T-helper 2 cell treated with Interferon-gamma antibody and Interleukin-4, amounts not matched to agents 5 μg/mL and 100 μg/mL, for 36 hours (primary cell): ENCODE measurements at regions not wholly inside any gene's neighbourhood (a gene's known extent, or its start where the extent isn't known, plus 50 kb on each side); places are given as distances from the start of the nearest gene placed in this dataset.
A peak's percentile ranks its signal among the peaks of the same experiment; 100 is the strongest.

ENCODE experiments used
- DNase-seq: peaks from one replicate; pipeline ENCODE4 v3.0.0; 2021; ENCODE audit warnings: low spot score
- H3K27ac Mint-ChIP-seq: one replicate; pipeline ENCODE4 v1.8.0; 2021; ENCODE audit warnings: mild to moderate bottlenecking, mixed read lengths
- H3K27me3 Mint-ChIP-seq: one replicate; pipeline ENCODE4 v1.8.0; 2021; ENCODE audit warnings: low read depth, mixed read lengths
- H3K36me3 Mint-ChIP-seq: one replicate; pipeline ENCODE4 v1.8.0; 2021; ENCODE audit warnings: low read depth, mixed read lengths
- H3K4me1 Mint-ChIP-seq: one replicate; pipeline ENCODE4 v1.8.0; 2021; ENCODE audit warnings: low read depth, mixed read lengths
- H3K4me3 Mint-ChIP-seq: one replicate; pipeline ENCODE4 v1.8.0; 2022; ENCODE audit warnings: mild to moderate bottlenecking, moderate library complexity, mixed read lengths
- H3K9me3 Mint-ChIP-seq: one replicate; pipeline ENCODE4 v1.8.0; 2021; ENCODE audit warnings: mixed read lengths

GRCh38 chr7:45984386-45985295 is 63.6 kb upstream of the IGFBP3 start:
- Mint-ChIP-seq H3K36me3 (no peaks in the 10 kb centered on the region), H3K4me1 (no peaks in the 10 kb centered on the region), H3K27me3 (no peaks in the 10 kb centered on the region), H3K27ac (no peak overlapping the region), H3K9me3 (no peaks in the 10 kb centered on the region), H3K4me3 (no peak overlapping the region)
- no peak for DNase-seq

- Mint-ChIP-seq H3K4me1 (no peaks in the 10 kb centered on the region), H3K36me3 (no peaks in the 10 kb centered on the region), H3K27me3 (no peaks in the 10 kb centered on the region), H3K27ac (no peak overlapping the region), H3K9me3 (no peaks in the 10 kb centered on the region), H3K4me3 (no peak overlapping the region)
- DNase-seq: no peak
Observed at GRCh38 chr7:45983720-45984255, 62.7 kb upstream of the IGFBP3 start.

GRCh38 chr7:45982907-45983719 is 62.0 kb upstream of the IGFBP3 start:
- H3K4me1 Mint-ChIP-seq: no peaks in the 10 kb centered on the region
- H3K27ac Mint-ChIP-seq: no peak overlapping the region
- H3K27me3 Mint-ChIP-seq: no peaks in the 10 kb centered on the region
- DNase-seq: no peak
- H3K9me3 Mint-ChIP-seq: no peaks in the 10 kb centered on the region
- no peak overlapping the region for H3K4me3 Mint-ChIP-seq
- no peaks in the 10 kb centered on the region for H3K36me3 Mint-ChIP-seq

GRCh38 chr7:45982132-45982531 is 61.1 kb upstream of the IGFBP3 start:
- H3K27me3 Mint-ChIP-seq: no peaks in the 10 kb centered on the region
- H3K36me3 Mint-ChIP-seq: no peaks in the 10 kb centered on the region
- H3K4me3 Mint-ChIP-seq: no peak overlapping the region
- H3K9me3 Mint-ChIP-seq: no peaks in the 10 kb centered on the region
- H3K27ac Mint-ChIP-seq: no peak overlapping the region
- no peak for DNase-seq
- no peaks in the 10 kb centered on the region for H3K4me1 Mint-ChIP-seq

GRCh38 chr7:45980973-45981372 is 59.9 kb upstream of the IGFBP3 start:
- Mint-ChIP-seq H3K4me1 (no peaks in the 10 kb centered on the region), H3K27me3 (no peaks in the 10 kb centered on the region), H3K4me3 (no peak overlapping the region), H3K27ac (no peak overlapping the region), H3K36me3 (no peaks in the 10 kb centered on the region), H3K9me3 (no peaks in the 10 kb centered on the region)
- DNase-seq: no peak

GRCh38 chr7:45980181-45980905 is 59.3 kb upstream of the IGFBP3 start:
- no peak for DNase-seq
- H3K4me1 Mint-ChIP-seq: no peaks in the 10 kb centered on the region
- H3K4me3 Mint-ChIP-seq: no peak overlapping the region
- H3K27me3 Mint-ChIP-seq: no peaks in the 10 kb centered on the region
- H3K36me3 Mint-ChIP-seq: no peaks in the 10 kb centered on the region
- no peak overlapping the region for H3K27ac Mint-ChIP-seq
- H3K9me3 Mint-ChIP-seq: no peaks in the 10 kb centered on the region

GRCh38 chr7:45979275-45980180 is 58.5 kb upstream of the IGFBP3 start:
- Mint-ChIP-seq H3K4me1 (no peaks in the 10 kb centered on the region), H3K27ac (no peak overlapping the region), H3K36me3 (no peaks in the 10 kb centered on the region), H3K4me3 (no peak overlapping the region), H3K9me3 (no peaks in the 10 kb centered on the region), H3K27me3 (no peaks in the 10 kb centered on the region)
- DNase-seq: no peak

GRCh38 chr7:45978731-45979211 is 57.7 kb upstream of the IGFBP3 start:
- H3K9me3 Mint-ChIP-seq: no peaks in the 10 kb centered on the region
- H3K36me3 Mint-ChIP-seq: no peaks in the 10 kb centered on the region
- H3K4me3 Mint-ChIP-seq: no peak overlapping the region
- no peaks in the 10 kb centered on the region for H3K4me1 Mint-ChIP-seq
- DNase-seq: no peak
- no peaks in the 10 kb centered on the region for H3K27me3 Mint-ChIP-seq
- H3K27ac Mint-ChIP-seq: no peak overlapping the region

GRCh38 chr7:45978010-45978681 is 57.1 kb upstream of the IGFBP3 start:
- Mint-ChIP-seq H3K4me1 (no peaks in the 10 kb centered on the region), H3K36me3 (no peaks in the 10 kb centered on the region), H3K27ac (no peak overlapping the region), H3K27me3 (no peaks in the 10 kb centered on the region), H3K9me3 (no peaks in the 10 kb centered on the region), H3K4me3 (no peak overlapping the region)
- DNase-seq: peak; percentile 23

GRCh38 chr7:45977256-45977780 is 56.2 kb upstream of the IGFBP3 start:
- Mint-ChIP-seq H3K36me3 (no peaks in the 10 kb centered on the region), H3K27ac (no peak overlapping the region), H3K4me1 (no peaks in the 10 kb centered on the region), H3K4me3 (no peak overlapping the region), H3K27me3 (no peaks in the 10 kb centered on the region), H3K9me3 (no peaks in the 10 kb centered on the region)
- no peak for DNase-seq

- Mint-ChIP-seq H3K27ac (no peak overlapping the region), H3K4me3 (no peak overlapping the region), H3K4me1 (no peaks in the 10 kb centered on the region), H3K9me3 (no peaks in the 10 kb centered on the region), H3K36me3 (no peaks in the 10 kb centered on the region), H3K27me3 (no peaks in the 10 kb centered on the region)
- DNase-seq: no peak
Observed at GRCh38 chr7:45976485-45976856, 55.4 kb upstream of the IGFBP3 start.

- no peak overlapping the region for H3K4me3 Mint-ChIP-seq
- H3K36me3 Mint-ChIP-seq: no peaks in the 10 kb centered on the region
- DNase-seq: no peak
- H3K9me3 Mint-ChIP-seq: no peaks in the 10 kb centered on the region
- no peak overlapping the region for H3K27ac Mint-ChIP-seq
- no peaks in the 10 kb centered on the region for H3K4me1 Mint-ChIP-seq
- no peaks in the 10 kb centered on the region for H3K27me3 Mint-ChIP-seq
Observed at GRCh38 chr7:45975847-45976484, 54.9 kb upstream of the IGFBP3 start.
